HepG2 (cell line): ENCODE measurements at regions not wholly inside any gene's neighbourhood (a gene's known extent, or its start where the extent isn't known, plus 50 kb on each side); places are given as distances from the start of the nearest gene placed in this dataset.

Experiments
- ATAC-seq: fragments of 200-7000 bp; cut with Tn5 transposase; 3 replicates; pipeline ENCODE4 v1.9.1; 2020; ENCODE audit warnings: mild to moderate bottlenecking, moderate library complexity
- BruUV-seq: library from RNA; stranded (reverse); fragments of 400-500 nt; replicated peaks from 2 replicates; lab custom pipeline; 2021; lab: Mats Ljungman, UMichigan
- CTCF ChIA-PET: fragments of 300-600 bp; formaldehyde crosslinking; extraction: SDS; loops from one replicate; lab custom pipeline; 2021; ENCODE audit warnings: low total read pairs, inconsistent platforms, low intra/inter-chr PET ratio; lab: Yijun Ruan, JAX
- POLR2A ChIA-PET: fragments of 350-600 bp; sonication (Branson Sonifier 250); formaldehyde crosslinking; loops from one replicate; lab custom pipeline; 2020; ENCODE audit warnings: antibody characterized with exemption, inconsistent platforms; lab: Yijun Ruan, JAX
- DNase-seq: peaks from one replicate; pipeline ENCODE4 v3.0.0-alpha.2; 2015; ENCODE audit warnings: low spot score
- FAIRE-seq: peaks from 3 replicates; lab custom pipeline; 2011; peaks lifted over from hg19 to GRCh38; lab: Jason Lieb, UNC
- H2AFZ ChIP-seq: one replicate; pipeline ENCODE4 v1.6.1; 2011; ENCODE audit warnings: low read length, inconsistent platforms
- H3K27ac ChIP-seq: fragments of 300-600 bp; 3 replicates; pipeline ENCODE4 v1.8.0; 2011; ENCODE audit warnings: mixed run types, mild to moderate bottlenecking, mixed read lengths, low read length, inconsistent platforms; ENCODE audit not compliant: insufficient read depth; ENCODE audit errors: extremely low read length
- H3K27me3 ChIP-seq, 2 experiments: fragments of 200-600 bp in 1 of 2; 2 replicates in 1 of 2; 3 replicates in 1 of 2; pipeline versions ENCODE4 v1.6.0 to v1.8.0; 2011; ENCODE audit warnings: low read length in 2 of 2, mild to moderate bottlenecking in 2 of 2, moderate library complexity in 2 of 2, inconsistent platforms in 1 of 2; ENCODE audit not compliant: insufficient read depth in 2 of 2, control insufficient read depth in 1 of 2
- H3K36me3 ChIP-seq, 2 experiments: fragments of 200-600 bp in 1 of 2; replicated peaks in 1 of 2; 2 replicates in 1 of 2; 3 replicates in 1 of 2; pipeline versions ENCODE4 v1.5.1 to v1.8.0; 2011; ENCODE audit warnings: low read length in 2 of 2, inconsistent platforms in 1 of 2; ENCODE audit not compliant: insufficient read depth in 2 of 2, control insufficient read depth in 1 of 2
- H3K4me1 ChIP-seq: 2 replicates; pipeline ENCODE4 v1.5.1; 2012; ENCODE audit warnings: low read length, inconsistent platforms; ENCODE audit not compliant: insufficient read depth
- H3K4me2 ChIP-seq: 2 replicates; pipeline ENCODE4 v1.6.0; 2011; ENCODE audit warnings: low read depth, low read length, inconsistent platforms
- H3K4me3 ChIP-seq, 3 experiments: fragments of 200-600 bp in 1 of 3; sonication (generic), shearing (Covaris generic) in 1 of 3; replicated peaks in 1 of 3; 2 replicates each; pipeline ENCODE4 v1.5.1; 2011 to 2016; ENCODE audit warnings: low read length in 3 of 3, inconsistent platforms in 2 of 3, low read depth in 2 of 3, mild to moderate bottlenecking in 2 of 3, control low read depth in 1 of 3, mixed read lengths in 1 of 3; ENCODE audit not compliant: insufficient read depth in 1 of 3
- H3K79me2 ChIP-seq: one replicate; pipeline ENCODE4 v1.6.1; 2011; ENCODE audit warnings: low read length, inconsistent platforms; ENCODE audit not compliant: insufficient read depth
- H3K9ac ChIP-seq: 2 replicates; pipeline ENCODE4 v1.6.0; 2011; ENCODE audit warnings: mild to moderate bottlenecking, low read depth, low read length, inconsistent platforms; ENCODE audit not compliant: insufficient read depth
- H3K9me3 ChIP-seq: 2 replicates; pipeline ENCODE4 v1.5.1; 2012; ENCODE audit warnings: mild to moderate bottlenecking, low read length
- H4K20me1 ChIP-seq: 2 replicates; pipeline ENCODE4 v1.6.0; 2011; ENCODE audit warnings: inconsistent platforms, mild to moderate bottlenecking, low read length, moderate library complexity; ENCODE audit not compliant: insufficient read depth
- HNRNPLL ChIP-seq: fragments of 200-400 bp; formaldehyde crosslinking; IDR thresholded peaks from 2 replicates; pipeline ENCODE4 v1.6.1; 2017; ENCODE audit warnings: mild to moderate bottlenecking, low read depth, low read length; ENCODE audit not compliant: poor library complexity, severe bottlenecking
- NFRKB ChIP-seq: fragments of 450-650 bp; IDR thresholded peaks from 2 replicates; pipeline ENCODE4 v1.6.1; 2017
- WIZ ChIP-seq: sonication (generic); formaldehyde crosslinking; IDR thresholded peaks from 2 replicates; pipeline ENCODE4 v1.5.1; 2020; ENCODE audit warnings: mild to moderate bottlenecking, missing genetic modification reagents
- ZNF10 ChIP-seq: sonication (generic); formaldehyde crosslinking; IDR thresholded peaks from 2 replicates; pipeline ENCODE4 v1.4.0; 2020; ENCODE audit warnings: mild to moderate bottlenecking, low read depth, missing genetic modification reagents, borderline replicate concordance
- ZNF160 ChIP-seq: sonication (generic); formaldehyde crosslinking; IDR thresholded peaks from 2 replicates; pipeline ENCODE4 v1.8.0; 2022; ENCODE audit warnings: mild to moderate bottlenecking, inconsistent platforms, missing genetic modification reagents
- ZNF225 ChIP-seq: sonication (generic); formaldehyde crosslinking; IDR thresholded peaks from 2 replicates; pipeline ENCODE4 v1.4.0; 2020; ENCODE audit warnings: mild to moderate bottlenecking, missing genetic modification reagents
- ZNF672 ChIP-seq: sonication (generic); formaldehyde crosslinking; IDR thresholded peaks from 2 replicates; pipeline ENCODE4 v1.8.1; 2022; ENCODE audit warnings: missing genetic modification reagents
- ZNF724P ChIP-seq: sonication (generic); formaldehyde crosslinking; IDR thresholded peaks from 2 replicates; pipeline ENCODE4 v1.8.0; 2022; ENCODE audit warnings: missing genetic modification reagents, borderline replicate concordance
- WGBS: methylation state at CpG from one replicate; pipeline ENCODE4 v1.1.6; 2017; ENCODE audit warnings: low lambda C conversion rate; 5-methylcytosine and 5-hydroxymethylcytosine counted together
- in situ Hi-C: cut with HindIII; loops from 2 replicates; pipeline ENCODE4 v1.10.0; 2017; ENCODE audit warnings: low pct_unique_long_range_greater_than_20kb; ENCODE audit not compliant: extremely low pct_ligation_motif_present
- intact Hi-C: fragments of 100-400 bp; cut with micrococcal nuclease; formaldehyde crosslinking; loops from one replicate; pipeline ENCODE4 v1.10.0; 2022; ENCODE audit not compliant: unreplicated experiment
- TF ChIP-seq, protein P1 (sequence below): sonication (generic); formaldehyde crosslinking; IDR thresholded peaks from 2 replicates; pipeline ENCODE4 v1.4.0; 2020; ENCODE audit warnings: missing genetic modification reagents, borderline replicate concordance
- TF ChIP-seq, protein P2 (sequence below): sonication (generic); formaldehyde crosslinking; IDR thresholded peaks from 2 replicates; pipeline ENCODE4 v1.5.0; 2020; ENCODE audit warnings: mild to moderate bottlenecking, missing genetic modification reagents

DNA sequence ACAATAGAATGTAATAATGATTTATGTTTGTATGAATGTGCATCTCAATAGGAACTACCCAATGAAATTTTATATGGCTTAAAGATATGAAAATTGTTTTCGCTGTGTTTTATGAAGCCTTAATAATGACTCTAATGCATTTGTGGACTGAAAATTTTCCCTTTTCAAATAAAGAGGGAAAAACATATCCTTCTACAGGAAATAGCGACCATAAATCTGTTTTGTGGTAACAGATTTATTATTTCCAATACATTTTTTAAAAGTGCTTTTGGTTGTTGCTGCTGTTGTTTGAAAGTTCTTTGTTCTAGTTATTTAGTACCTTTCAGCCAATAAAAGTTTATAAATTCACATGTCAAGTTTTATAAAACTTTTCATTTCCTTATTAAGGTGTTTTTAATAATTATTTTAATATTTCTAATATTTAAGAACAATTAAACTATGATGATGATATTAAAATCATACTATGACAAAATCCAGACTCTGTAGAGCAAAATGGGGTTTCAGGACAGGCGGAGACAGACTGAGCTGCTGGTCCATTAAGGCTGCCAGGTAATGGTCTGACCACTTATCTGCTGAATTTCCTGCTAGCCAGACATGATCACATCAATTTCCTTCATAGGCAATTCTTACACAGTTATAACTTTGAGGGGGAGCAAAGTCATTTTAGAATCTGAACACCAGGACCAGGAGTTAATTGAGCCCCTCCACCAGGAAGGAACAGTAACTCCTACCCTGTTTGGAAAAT, 65.7 kb upstream of the NEUROD1 start:
- in situ Hi-C loops: no loop called here
- Histone ChIP-seq H3K36me3 (no peaks in the 10 kb centered on the region), H4K20me1 (no peaks in the 10 kb centered on the region), H3K27ac (no peak overlapping the region), H3K4me3 (no peak overlapping the region), H3K79me2 (no peaks in the 10 kb centered on the region), H3K4me2 (no peak overlapping the region), H3K9me3 (no peaks in the 10 kb centered on the region), H3K4me1 (peaks cover 23% of the 10 kb centered on the region)
- POLR2A ChIA-PET: no interaction called here
- DNase-seq (no peak), ATAC-seq (no peak), FAIRE-seq (no peak)
- WGBS: 69% methylated on average over 3 of the region's 3 CpGs
- CTCF ChIA-PET: no interaction called here
- TF ChIP-seq HNRNPLL: no peak
- TF ChIP-seq, protein P1, sequence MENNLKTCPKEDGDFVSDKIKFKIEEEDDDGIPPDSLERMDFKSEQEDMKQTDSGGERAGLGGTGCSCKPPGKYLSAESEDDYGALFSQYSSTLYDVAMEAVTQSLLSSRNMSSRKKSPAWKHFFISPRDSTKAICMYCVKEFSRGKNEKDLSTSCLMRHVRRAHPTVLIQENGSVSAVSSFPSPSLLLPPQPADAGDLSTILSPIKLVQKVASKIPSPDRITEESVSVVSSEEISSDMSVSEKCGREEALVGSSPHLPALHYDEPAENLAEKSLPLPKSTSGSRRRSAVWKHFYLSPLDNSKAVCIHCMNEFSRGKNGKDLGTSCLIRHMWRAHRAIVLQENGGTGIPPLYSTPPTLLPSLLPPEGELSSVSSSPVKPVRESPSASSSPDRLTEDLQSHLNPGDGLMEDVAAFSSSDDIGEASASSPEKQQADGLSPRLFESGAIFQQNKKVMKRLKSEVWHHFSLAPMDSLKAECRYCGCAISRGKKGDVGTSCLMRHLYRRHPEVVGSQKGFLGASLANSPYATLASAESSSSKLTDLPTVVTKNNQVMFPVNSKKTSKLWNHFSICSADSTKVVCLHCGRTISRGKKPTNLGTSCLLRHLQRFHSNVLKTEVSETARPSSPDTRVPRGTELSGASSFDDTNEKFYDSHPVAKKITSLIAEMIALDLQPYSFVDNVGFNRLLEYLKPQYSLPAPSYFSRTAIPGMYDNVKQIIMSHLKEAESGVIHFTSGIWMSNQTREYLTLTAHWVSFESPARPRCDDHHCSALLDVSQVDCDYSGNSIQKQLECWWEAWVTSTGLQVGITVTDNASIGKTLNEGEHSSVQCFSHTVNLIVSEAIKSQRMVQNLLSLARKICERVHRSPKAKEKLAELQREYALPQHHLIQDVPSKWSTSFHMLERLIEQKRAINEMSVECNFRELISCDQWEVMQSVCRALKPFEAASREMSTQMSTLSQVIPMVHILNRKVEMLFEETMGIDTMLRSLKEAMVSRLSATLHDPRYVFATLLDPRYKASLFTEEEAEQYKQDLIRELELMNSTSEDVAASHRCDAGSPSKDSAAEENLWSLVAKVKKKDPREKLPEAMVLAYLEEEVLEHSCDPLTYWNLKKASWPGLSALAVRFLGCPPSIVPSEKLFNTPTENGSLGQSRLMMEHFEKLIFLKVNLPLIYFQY (CRISPR knock-in tag): no peak
- no peak for TF ChIP-seq ZNF10 (CRISPR knock-in tag)
- TF ChIP-seq NFRKB: no peak
- TF ChIP-seq ZNF160 (CRISPR knock-in tag): no peak
- no peak for TF ChIP-seq ZNF724P
- TF ChIP-seq ZNF225: no peak
- no peak for TF ChIP-seq ZNF672 (CRISPR knock-in tag)
- TF ChIP-seq, protein P2, sequence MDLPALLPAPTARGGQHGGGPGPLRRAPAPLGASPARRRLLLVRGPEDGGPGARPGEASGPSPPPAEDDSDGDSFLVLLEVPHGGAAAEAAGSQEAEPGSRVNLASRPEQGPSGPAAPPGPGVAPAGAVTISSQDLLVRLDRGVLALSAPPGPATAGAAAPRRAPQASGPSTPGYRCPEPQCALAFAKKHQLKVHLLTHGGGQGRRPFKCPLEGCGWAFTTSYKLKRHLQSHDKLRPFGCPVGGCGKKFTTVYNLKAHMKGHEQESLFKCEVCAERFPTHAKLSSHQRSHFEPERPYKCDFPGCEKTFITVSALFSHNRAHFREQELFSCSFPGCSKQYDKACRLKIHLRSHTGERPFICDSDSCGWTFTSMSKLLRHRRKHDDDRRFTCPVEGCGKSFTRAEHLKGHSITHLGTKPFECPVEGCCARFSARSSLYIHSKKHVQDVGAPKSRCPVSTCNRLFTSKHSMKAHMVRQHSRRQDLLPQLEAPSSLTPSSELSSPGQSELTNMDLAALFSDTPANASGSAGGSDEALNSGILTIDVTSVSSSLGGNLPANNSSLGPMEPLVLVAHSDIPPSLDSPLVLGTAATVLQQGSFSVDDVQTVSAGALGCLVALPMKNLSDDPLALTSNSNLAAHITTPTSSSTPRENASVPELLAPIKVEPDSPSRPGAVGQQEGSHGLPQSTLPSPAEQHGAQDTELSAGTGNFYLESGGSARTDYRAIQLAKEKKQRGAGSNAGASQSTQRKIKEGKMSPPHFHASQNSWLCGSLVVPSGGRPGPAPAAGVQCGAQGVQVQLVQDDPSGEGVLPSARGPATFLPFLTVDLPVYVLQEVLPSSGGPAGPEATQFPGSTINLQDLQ (CRISPR knock-in tag): no peak
- no peak for TF ChIP-seq WIZ (CRISPR knock-in tag)
- TF ChIP-seq, all 625 proteins: peak for 0
- Histone ChIP-seq H2AFZ (no peak overlapping the region), H3K9ac (no peak overlapping the region), H3K27me3 (no peaks in the 10 kb centered on the region; a peak in 2 of 5 replicates)
- intact Hi-C loops: loop anchor here (2.0 kb wide), 1 partner anchor 45 kb away; no protein-coding TSS in a partner anchor
- BruUV-seq: no TSS peak
